H1 (cell line): ENCODE measurements at regions not wholly inside any gene's neighbourhood (a gene's known extent, or its start where the extent isn't known, plus 50 kb on each side); places are given as distances from the start of the nearest gene placed in this dataset.

Source experiments
- ASH2L ChIP-seq: fragments of 200-600, 300-600 bp; sonication (generic); IDR thresholded peaks from one replicate; pipeline ENCODE4 v1.7.1; 2017; ENCODE audit warnings: low read length
- CHD7 ChIP-seq: fragments of 300-600 bp; sonication (generic); IDR thresholded peaks from 2 replicates; pipeline ENCODE4 v1.7.1; 2012; ENCODE audit warnings: low read length, moderate library complexity, mild to moderate bottlenecking, inconsistent platforms; ENCODE audit not compliant: insufficient replicate concordance
- NANOG ChIP-seq: IDR thresholded peaks from 2 replicates; pipeline ENCODE4 v1.6.1; 2011; ENCODE audit warnings: low read length, low read depth, mild to moderate bottlenecking, inconsistent platforms; ENCODE audit not compliant: insufficient read depth, poor library complexity, severe bottlenecking
- RBBP5 ChIP-seq: IDR thresholded peaks from 2 replicates; pipeline ENCODE4 v1.7.1; 2012; ENCODE audit warnings: low read depth, mild to moderate bottlenecking, inconsistent platforms, low read length, moderate library complexity, borderline replicate concordance
- SIX5 ChIP-seq: IDR thresholded peaks from 2 replicates; pipeline ENCODE4 v1.6.1; 2011; ENCODE audit warnings: mild to moderate bottlenecking, low read depth, low read length
- TBP ChIP-seq: IDR thresholded peaks from 2 replicates; pipeline ENCODE4 v1.6.1; 2011; ENCODE audit warnings: low read depth, low read length, improper control_type of control experiment
- TCF12 ChIP-seq: IDR thresholded peaks from 2 replicates; pipeline ENCODE4 v1.6.1; 2011; ENCODE audit warnings: low read depth, mild to moderate bottlenecking, low read length

GRCh38 chr18:22639561-22639960, 221.8 kb upstream of the CTAGE1 start (continued):
- TF ChIP-seq CHD7: no peak
- no peak for TF ChIP-seq TBP
- no peak for TF ChIP-seq SIX5
- no peak for TF ChIP-seq NANOG
- TF ChIP-seq TCF12: no peak
- TF ChIP-seq ASH2L: no peak
- no peak for TF ChIP-seq RBBP5
